Panc1 (cell line): ENCODE measurements at regions not wholly inside any gene's neighbourhood (a gene's known extent, or its start where the extent isn't known, plus 50 kb on each side); places are given as distances from the start of the nearest gene placed in this dataset.

ENCODE experiments used
- ATAC-seq: fragments of 200-7000 bp; cut with Tn5 transposase; 2 replicates; pipeline ENCODE4 v1.9.1; 2020; ENCODE audit warnings: mild to moderate bottlenecking, moderate library complexity
- BruUV-seq: library from RNA; stranded (reverse); fragments of 400-500 nt; replicated peaks from 2 replicates; lab custom pipeline; 2021; lab: Mats Ljungman, UMichigan
- CTCF ChIA-PET: fragments of 300-600 bp; sonication (Branson Sonifier 250); formaldehyde crosslinking; loops from one replicate; lab custom pipeline; 2022; ENCODE audit warnings: antibody characterized with exemption; lab: Charles Lee
- POLR2A ChIA-PET: fragments of 300-600 bp; sonication (Branson Sonifier 250); formaldehyde crosslinking; loops from one replicate; lab custom pipeline; 2022; ENCODE audit warnings: antibody characterized with exemption; lab: Charles Lee
- DNase-seq: peaks from one replicate; pipeline ENCODE4 v3.0.0-alpha.2; 2010; ENCODE audit warnings: low read depth, low spot score
- H3K27ac ChIP-seq: 2 replicates; pipeline ENCODE4 v1.5.1; 2011; ENCODE audit warnings: mild to moderate bottlenecking, low read length, inconsistent platforms
- H3K27me3 ChIP-seq: fragments of 200-500 bp; sonication (Bioruptor generic); 2 replicates; pipeline ENCODE4 v1.6.0; 2014; ENCODE audit warnings: low read length, inconsistent platforms; ENCODE audit not compliant: control insufficient read depth, insufficient read depth
- H3K36me3 ChIP-seq: fragments of 200-500 bp; sonication (Bioruptor generic); 2 replicates; pipeline ENCODE4 v1.5.1; 2014; ENCODE audit warnings: inconsistent platforms, mild to moderate bottlenecking, low read length, moderate library complexity; ENCODE audit not compliant: control insufficient read depth, insufficient read depth
- H3K4me1 ChIP-seq: 2 replicates; pipeline ENCODE4 v1.5.1; 2011; ENCODE audit warnings: inconsistent platforms, mild to moderate bottlenecking, low read length, moderate library complexity; ENCODE audit not compliant: control insufficient read depth, insufficient read depth
- H3K4me3 ChIP-seq, 2 experiments: 2 replicates each; pipeline ENCODE4 v1.5.1; 2011 to 2012; ENCODE audit warnings: low read depth in 2 of 2, low read length in 2 of 2, mild to moderate bottlenecking in 2 of 2, inconsistent platforms in 1 of 2, moderate library complexity in 1 of 2
- H3K9me3 ChIP-seq: fragments of 200-500 bp; sonication (Bioruptor generic); 2 replicates; pipeline ENCODE4 v1.5.1; 2014; ENCODE audit warnings: low read depth, mild to moderate bottlenecking, inconsistent platforms, low read length, moderate library complexity; ENCODE audit not compliant: control insufficient read depth, insufficient read depth
- POLR2AphosphoS5 ChIP-seq: IDR thresholded peaks from 2 replicates; pipeline ENCODE4 v1.6.1; 2012; ENCODE audit warnings: mild to moderate bottlenecking, low read depth, low read length, moderate library complexity
- SIN3A ChIP-seq: IDR thresholded peaks from 2 replicates; pipeline ENCODE4 v1.6.1; 2012; ENCODE audit warnings: low read depth, mild to moderate bottlenecking, low read length, moderate library complexity, borderline replicate concordance; ENCODE audit not compliant: insufficient read depth
- TCF7L2 ChIP-seq: IDR thresholded peaks from 2 replicates; pipeline ENCODE4 v1.6.1; 2011; ENCODE audit warnings: mild to moderate bottlenecking, low read depth, low read length, inconsistent platforms
- in situ Hi-C: cut with HindIII; loops from 2 replicates; pipeline ENCODE4 v1.10.0; 2016; ENCODE audit warnings: low sequenced_read_pairs, low pct_unique_long_range_greater_than_20kb
- intact Hi-C: fragments of 100-400 bp; cut with micrococcal nuclease; formaldehyde crosslinking; loops from one replicate; pipeline ENCODE4 v1.10.0; 2022; ENCODE audit not compliant: unreplicated experiment
- TF ChIP-seq, protein P1 (sequence below): fragments of 450-650 bp; IDR thresholded peaks from 2 replicates; pipeline ENCODE4 v1.5.1; 2017; ENCODE audit warnings: mild to moderate bottlenecking
- TF ChIP-seq, protein P2 (sequence below), 2 experiments: IDR thresholded peaks; 2 replicates each; pipeline ENCODE4 v1.6.1; 2011 to 2012; ENCODE audit warnings: low read depth in 2 of 2, control low read depth in 1 of 2, low read length in 1 of 2, mild to moderate bottlenecking in 1 of 2, moderate library complexity in 1 of 2; ENCODE audit not compliant: insufficient read depth in 1 of 2

DNA sequence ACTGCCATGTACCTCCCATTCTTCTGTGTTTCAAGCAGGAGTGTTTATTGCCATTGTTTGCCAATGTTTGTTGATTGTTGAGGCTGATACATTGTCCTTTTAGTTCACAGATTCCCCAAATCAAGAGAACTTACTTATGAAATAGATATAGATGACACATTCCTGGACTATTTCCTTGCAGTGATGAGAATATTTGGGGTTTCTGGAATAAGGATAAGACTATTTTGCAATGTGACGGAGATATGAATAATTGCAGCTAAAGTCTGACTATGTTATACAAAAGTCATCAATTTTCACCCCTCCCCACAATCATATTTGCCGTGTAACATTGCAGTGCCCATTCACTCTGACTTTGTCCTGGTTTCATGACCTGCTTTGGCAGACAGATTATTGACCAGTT is 460.8 kb downstream of the CDH10 start:
- no peaks in the 10 kb centered on the region for H3K9me3 ChIP-seq
- in situ Hi-C loops (no loop called here), intact Hi-C loops (no loop called here)
- TF ChIP-seq, protein P1, sequence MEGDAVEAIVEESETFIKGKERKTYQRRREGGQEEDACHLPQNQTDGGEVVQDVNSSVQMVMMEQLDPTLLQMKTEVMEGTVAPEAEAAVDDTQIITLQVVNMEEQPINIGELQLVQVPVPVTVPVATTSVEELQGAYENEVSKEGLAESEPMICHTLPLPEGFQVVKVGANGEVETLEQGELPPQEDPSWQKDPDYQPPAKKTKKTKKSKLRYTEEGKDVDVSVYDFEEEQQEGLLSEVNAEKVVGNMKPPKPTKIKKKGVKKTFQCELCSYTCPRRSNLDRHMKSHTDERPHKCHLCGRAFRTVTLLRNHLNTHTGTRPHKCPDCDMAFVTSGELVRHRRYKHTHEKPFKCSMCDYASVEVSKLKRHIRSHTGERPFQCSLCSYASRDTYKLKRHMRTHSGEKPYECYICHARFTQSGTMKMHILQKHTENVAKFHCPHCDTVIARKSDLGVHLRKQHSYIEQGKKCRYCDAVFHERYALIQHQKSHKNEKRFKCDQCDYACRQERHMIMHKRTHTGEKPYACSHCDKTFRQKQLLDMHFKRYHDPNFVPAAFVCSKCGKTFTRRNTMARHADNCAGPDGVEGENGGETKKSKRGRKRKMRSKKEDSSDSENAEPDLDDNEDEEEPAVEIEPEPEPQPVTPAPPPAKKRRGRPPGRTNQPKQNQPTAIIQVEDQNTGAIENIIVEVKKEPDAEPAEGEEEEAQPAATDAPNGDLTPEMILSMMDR = no peak
- no peak for TF ChIP-seq POLR2AphosphoS5
- TF ChIP-seq TCF7L2 = no peak
- TF ChIP-seq, protein P2, sequence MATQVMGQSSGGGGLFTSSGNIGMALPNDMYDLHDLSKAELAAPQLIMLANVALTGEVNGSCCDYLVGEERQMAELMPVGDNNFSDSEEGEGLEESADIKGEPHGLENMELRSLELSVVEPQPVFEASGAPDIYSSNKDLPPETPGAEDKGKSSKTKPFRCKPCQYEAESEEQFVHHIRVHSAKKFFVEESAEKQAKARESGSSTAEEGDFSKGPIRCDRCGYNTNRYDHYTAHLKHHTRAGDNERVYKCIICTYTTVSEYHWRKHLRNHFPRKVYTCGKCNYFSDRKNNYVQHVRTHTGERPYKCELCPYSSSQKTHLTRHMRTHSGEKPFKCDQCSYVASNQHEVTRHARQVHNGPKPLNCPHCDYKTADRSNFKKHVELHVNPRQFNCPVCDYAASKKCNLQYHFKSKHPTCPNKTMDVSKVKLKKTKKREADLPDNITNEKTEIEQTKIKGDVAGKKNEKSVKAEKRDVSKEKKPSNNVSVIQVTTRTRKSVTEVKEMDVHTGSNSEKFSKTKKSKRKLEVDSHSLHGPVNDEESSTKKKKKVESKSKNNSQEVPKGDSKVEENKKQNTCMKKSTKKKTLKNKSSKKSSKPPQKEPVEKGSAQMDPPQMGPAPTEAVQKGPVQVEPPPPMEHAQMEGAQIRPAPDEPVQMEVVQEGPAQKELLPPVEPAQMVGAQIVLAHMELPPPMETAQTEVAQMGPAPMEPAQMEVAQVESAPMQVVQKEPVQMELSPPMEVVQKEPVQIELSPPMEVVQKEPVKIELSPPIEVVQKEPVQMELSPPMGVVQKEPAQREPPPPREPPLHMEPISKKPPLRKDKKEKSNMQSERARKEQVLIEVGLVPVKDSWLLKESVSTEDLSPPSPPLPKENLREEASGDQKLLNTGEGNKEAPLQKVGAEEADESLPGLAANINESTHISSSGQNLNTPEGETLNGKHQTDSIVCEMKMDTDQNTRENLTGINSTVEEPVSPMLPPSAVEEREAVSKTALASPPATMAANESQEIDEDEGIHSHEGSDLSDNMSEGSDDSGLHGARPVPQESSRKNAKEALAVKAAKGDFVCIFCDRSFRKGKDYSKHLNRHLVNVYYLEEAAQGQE (IDR thresholded peaks at IDR 0.05; ENCODE audit: insufficient read depth in 1 of 2, low read depth in 2 of 2, low read length in 1 of 2) = no peak
- TF ChIP-seq SIN3A = no peak
- no peaks in the 10 kb centered on the region for H3K27me3 ChIP-seq
- CTCF ChIA-PET = no interaction called here
- H3K36me3 ChIP-seq = no peaks in the 10 kb centered on the region
- no peak overlapping the region for H3K27ac ChIP-seq
- ATAC-seq (no peak), DNase-seq (no peak)
- H3K4me3 ChIP-seq = no peak overlapping the region
- H3K4me1 ChIP-seq = no peaks in the 10 kb centered on the region
- no TSS peak for BruUV-seq
- POLR2A ChIA-PET = no interaction called here

DNA sequence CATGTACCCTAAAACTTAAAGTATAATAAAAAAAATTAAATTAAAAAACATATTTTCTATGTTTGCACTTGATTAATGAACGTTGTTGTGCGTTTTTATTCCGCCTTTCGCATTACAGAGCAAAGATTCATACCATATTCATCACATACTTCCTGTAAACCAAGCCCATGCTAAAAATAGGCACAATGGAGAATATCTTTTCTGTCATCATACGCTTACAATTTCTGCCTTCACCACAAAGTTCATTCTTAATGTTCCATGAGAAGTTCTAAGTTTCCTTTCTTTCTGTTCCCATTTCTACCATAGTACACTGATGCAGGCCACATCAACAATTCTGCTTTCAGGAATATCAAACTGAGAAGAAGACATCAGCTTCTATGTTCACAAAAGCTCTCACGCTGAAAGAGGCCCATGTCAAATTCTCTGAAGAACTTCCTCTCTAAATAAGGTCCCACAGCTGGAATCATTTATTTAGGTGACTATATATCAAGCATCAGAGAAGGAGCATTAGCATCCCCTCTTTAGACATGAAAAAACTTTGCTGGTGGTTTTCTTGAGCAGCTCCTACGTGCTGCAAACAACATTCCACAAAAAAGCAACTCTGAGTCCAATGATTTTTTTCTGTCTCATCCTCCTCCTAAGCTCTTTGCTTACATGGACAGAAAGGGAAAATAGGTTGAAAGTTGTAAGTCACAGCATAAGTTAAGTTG is 456.4 kb downstream of the CDH10 start:
- DNase-seq (no peak), ATAC-seq (no peak)
- Histone ChIP-seq H3K36me3 (no peaks in the 10 kb centered on the region), H3K27me3 (no peaks in the 10 kb centered on the region), H3K9me3 (no peaks in the 10 kb centered on the region), H3K4me3 (no peak overlapping the region), H3K27ac (no peak overlapping the region), H3K4me1 (no peaks in the 10 kb centered on the region)
- POLR2A ChIA-PET = no interaction called here
- BruUV-seq = no TSS peak
- CTCF ChIA-PET = no interaction called here
- in situ Hi-C loops = no loop called here
- TF ChIP-seq SIN3A (no peak), TCF7L2 (no peak), POLR2AphosphoS5 (no peak)
- TF ChIP-seq, protein P1 = no peak
- TF ChIP-seq, protein P2 (IDR thresholded peaks at IDR 0.05; ENCODE audit: insufficient read depth in 1 of 2, low read depth in 2 of 2, low read length in 1 of 2) = no peak
- intact Hi-C loops = no loop called here
